GM12878 (cell line): ENCODE measurements at regions not wholly inside any gene's neighbourhood (a gene's known extent, or its start where the extent isn't known, plus 50 kb on each side); places are given as distances from the start of the nearest gene placed in this dataset.

Experiments used
- ATAC-seq: fragments of 200-7000 bp; cut with Tn5 transposase; 3 replicates; pipeline ENCODE4 v1.9.1; 2020; ENCODE audit warnings: mild to moderate bottlenecking, moderate library complexity
- BruUV-seq: library from RNA; stranded (reverse); fragments of 400-500 nt; replicated peaks from 2 replicates; lab custom pipeline; 2021; lab: Mats Ljungman, UMichigan
- CTCF ChIA-PET: fragments of 300-600 bp; sonication (Branson Sonifier 250); formaldehyde crosslinking; extraction: SDS; loops from one replicate; lab custom pipeline; 2021; ENCODE audit warnings: inconsistent platforms; lab: Yijun Ruan, JAX
- POLR2A ChIA-PET: fragments of 350-600 bp; formaldehyde crosslinking; extraction: SDS; loops from one replicate; lab custom pipeline; 2021; ENCODE audit warnings: inconsistent platforms; lab: Charles Lee
- RAD21 ChIA-PET: fragments of 300-600 bp; sonication (Branson Sonifier 250); formaldehyde crosslinking; loops from one replicate; lab custom pipeline; 2023; ENCODE audit warnings: antibody characterized with exemption; ENCODE audit not compliant: unreplicated experiment; lab: Charles Lee
- SMC1A ChIA-PET: fragments of 300-600 bp; sonication (Branson Sonifier 250); formaldehyde crosslinking; loops from one replicate; lab custom pipeline; 2023; ENCODE audit not compliant: unreplicated experiment, uncharacterized antibody; lab: Charles Lee
- DNase-seq: peaks from one replicate; pipeline ENCODE4 v3.0.0-alpha.2; 2011; ENCODE audit warnings: low read depth, low spot score
- FAIRE-seq: peaks from 3 replicates; lab custom pipeline; 2011; peaks lifted over from hg19 to GRCh38; lab: Jason Lieb, UNC
- H2AFZ ChIP-seq: 2 replicates; pipeline ENCODE4 v1.6.0; 2011; ENCODE audit warnings: low read depth, low read length, control low read depth; ENCODE audit not compliant: control insufficient read depth
- H3K27ac ChIP-seq: 2 replicates; pipeline ENCODE4 v1.5.1; 2011; ENCODE audit warnings: control low read depth; ENCODE audit not compliant: control insufficient read depth, insufficient read depth
- H3K27me3 ChIP-seq, 2 experiments: replicated peaks in 1 of 2; 2 replicates each; pipeline versions ENCODE4 v1.6.0 to v1.6.1; 2011; ENCODE audit warnings: low read length in 1 of 2; ENCODE audit not compliant: control insufficient read depth in 2 of 2, insufficient read depth in 2 of 2
- H3K36me3 ChIP-seq, 2 experiments: 2 replicates each; pipeline ENCODE4 v1.5.1; 2011; ENCODE audit warnings: low read length in 1 of 2; ENCODE audit not compliant: control insufficient read depth in 2 of 2, insufficient read depth in 2 of 2
- H3K4me1 ChIP-seq: 2 replicates; pipeline ENCODE4 v1.6.1; 2011; ENCODE audit warnings: mild to moderate bottlenecking, low read length, moderate library complexity, mixed read lengths; ENCODE audit not compliant: control insufficient read depth, insufficient read depth
- H3K4me2 ChIP-seq: 2 replicates; pipeline ENCODE4 v1.6.0; 2011; ENCODE audit warnings: control low read depth; ENCODE audit not compliant: control insufficient read depth, insufficient read depth
- H3K4me3 ChIP-seq: fragments of 200-600 bp; sonication (generic); 2 replicates; pipeline ENCODE4 v1.5.1; 2016
- H3K79me2 ChIP-seq: 2 replicates; pipeline ENCODE4 v1.6.0; 2011; ENCODE audit warnings: low read length; ENCODE audit not compliant: control insufficient read depth, insufficient read depth
- H3K9ac ChIP-seq: 2 replicates; pipeline ENCODE4 v1.8.0; 2011; ENCODE audit warnings: low read length, control low read depth, mixed read lengths; ENCODE audit not compliant: control insufficient read depth, insufficient read depth
- H3K9me3 ChIP-seq: replicated peaks from 3 replicates; pipeline ENCODE4 v1.5.1; 2011; ENCODE audit warnings: mild to moderate bottlenecking, low read length; ENCODE audit not compliant: control insufficient read depth, insufficient read depth
- H4K20me1 ChIP-seq: 2 replicates; pipeline ENCODE4 v1.6.0; 2011; ENCODE audit not compliant: control insufficient read depth, insufficient read depth
- BCL3 ChIP-seq: IDR thresholded peaks from 2 replicates; pipeline ENCODE4 v1.6.1; 2011; ENCODE audit warnings: borderline replicate concordance, low read depth, mild to moderate bottlenecking, moderate library complexity, low read length; ENCODE audit not compliant: insufficient read depth, poor library complexity, severe bottlenecking
- CHD4 ChIP-seq: fragments of 200-600 bp; sonication (generic); IDR thresholded peaks from 2 replicates; pipeline ENCODE4 v1.6.1; 2016; ENCODE audit warnings: mild to moderate bottlenecking
- DPF2 ChIP-seq: fragments of 450-650 bp; IDR thresholded peaks from 2 replicates; pipeline ENCODE4 v1.6.1; 2017; ENCODE audit warnings: mild to moderate bottlenecking
- FOS ChIP-seq: IDR thresholded peaks from 3 replicates; pipeline ENCODE4 v1.6.1; 2011; ENCODE audit warnings: borderline replicate concordance; ENCODE audit not compliant: insufficient read length; ENCODE audit errors: extremely low read depth
- GABPA ChIP-seq: IDR thresholded peaks from 2 replicates; pipeline ENCODE4 v1.6.1; 2014; ENCODE audit warnings: antibody characterized with exemption, low read depth, mild to moderate bottlenecking, inconsistent platforms
- IRF3 ChIP-seq: fragments of 450-650 bp; IDR thresholded peaks from 2 replicates; pipeline ENCODE4 v1.6.1; 2014; ENCODE audit warnings: mild to moderate bottlenecking
- JUNB ChIP-seq: IDR thresholded peaks from 2 replicates; pipeline ENCODE4 v1.6.1; 2016; ENCODE audit warnings: antibody characterized with exemption, mild to moderate bottlenecking
- MTA3 ChIP-seq: IDR thresholded peaks from 2 replicates; pipeline ENCODE4 v1.6.1; 2012; ENCODE audit warnings: low read length, inconsistent platforms, borderline replicate concordance
- NBN ChIP-seq: fragments of 450-650 bp; IDR thresholded peaks from 2 replicates; pipeline ENCODE4 v1.6.1; 2016
- RAD21 ChIP-seq: IDR thresholded peaks from 2 replicates; pipeline ENCODE4 v1.6.1; 2011; ENCODE audit warnings: mild to moderate bottlenecking, low read depth, low read length, moderate library complexity; ENCODE audit not compliant: insufficient read depth
- RELA ChIP-seq: fragments of 450-650 bp; IDR thresholded peaks from 2 replicates; pipeline ENCODE4 v1.8.0; 2014; ENCODE audit warnings: borderline replicate concordance; ENCODE audit not compliant: partially characterized antibody
- SIX5 ChIP-seq: IDR thresholded peaks from 2 replicates; pipeline ENCODE4 v1.6.1; 2011; ENCODE audit warnings: mild to moderate bottlenecking, low read depth, low read length, moderate library complexity; ENCODE audit not compliant: severe bottlenecking
- SP1 ChIP-seq: IDR thresholded peaks from one replicate; pipeline ENCODE4 v1.6.1; 2011; ENCODE audit warnings: low read depth, low read length
- SUPT20H ChIP-seq: IDR thresholded peaks from 2 replicates; pipeline ENCODE4 v1.6.1; 2011; ENCODE audit warnings: low read depth, mild to moderate bottlenecking, low read length, moderate library complexity, borderline replicate concordance; ENCODE audit not compliant: control insufficient read depth
- TAF1 ChIP-seq: IDR thresholded peaks from 2 replicates; pipeline ENCODE4 v1.6.1; 2011; ENCODE audit warnings: mild to moderate bottlenecking, low read depth, low read length, borderline replicate concordance
- TCF3 ChIP-seq: IDR thresholded peaks from 2 replicates; pipeline ENCODE4 v1.6.1; 2012; ENCODE audit warnings: low read depth, mild to moderate bottlenecking, low read length, borderline replicate concordance; ENCODE audit not compliant: insufficient read depth
- WGBS: methylation state at CpG from one replicate; pipeline ENCODE4 v1.1.6; 2016; ENCODE audit warnings: low lambda C conversion rate; ENCODE audit not compliant: insufficient replicate concordance, insufficient coverage; ENCODE audit errors: missing lambda C conversion rate; 5-methylcytosine and 5-hydroxymethylcytosine counted together
- in situ Hi-C: fragments of 300-500 bp; cut with MboI; formaldehyde crosslinking; loops from 9 replicates; pipeline ENCODE4 v1.14.3; 2018; ENCODE audit warnings: mixed read lengths
- intact Hi-C: fragments of 100-400 bp; cut with micrococcal nuclease; formaldehyde crosslinking; loops from one replicate; pipeline ENCODE4 v1.14.2; 2022; ENCODE audit not compliant: unreplicated experiment

- H3K4me2 ChIP-seq, result no peak overlapping the region
- POLR2A ChIA-PET, result no interaction called here
- 32% methylated on average over 1 of the region's 1 CpG for WGBS
- TF ChIP-seq TCF3 (no peak), FOS (no peak)
- TF ChIP-seq, all 136 proteins: peak for 0
- ChIA-PET CTCF (interaction anchor here (0.7 kb wide), 1 partner anchor 244 kb away, joined by 3 read pairs; no protein-coding TSS in a partner anchor), SMC1A (interaction anchor here (1.0 to 1.2 kb wide), 2 partner anchors 9 to 60 kb away, joined by 3 to 4 read pairs; no protein-coding TSS in a partner anchor), RAD21 (no interaction called here)
- H3K9me3 ChIP-seq, result no peaks in the 10 kb centered on the region; the same call in 1 of the 3 replicates
- no TSS peak for BruUV-seq
- no peak overlapping the region for H3K27ac ChIP-seq
- H3K9ac ChIP-seq, result no peak overlapping the region
- H3K4me3 ChIP-seq, result no peak overlapping the region
- no peaks in the 10 kb centered on the region for H3K4me1 ChIP-seq
- intact Hi-C loops, result no loop called here
- H3K36me3 ChIP-seq, result no peaks in the 10 kb centered on the region
- DNase-seq, result no peak
- no peaks in the 10 kb centered on the region for H4K20me1 ChIP-seq
- in situ Hi-C loops, result no loop called here
- FAIRE-seq, result no peak
- ATAC-seq, result no peak
- no peaks in the 10 kb centered on the region for H3K27me3 ChIP-seq
- H3K79me2 ChIP-seq, result no peaks in the 10 kb centered on the region
- H2AFZ ChIP-seq, result no peak overlapping the region
These were observed 294.6 kb downstream of the PCNX1 start for GRCh38 chr14:71201840-71202239.

GRCh38 chr14:71202881-71203280, 295.6 kb downstream of the PCNX1 start:
- Histone ChIP-seq H4K20me1 (no peaks in the 10 kb centered on the region), H3K4me1 (no peaks in the 10 kb centered on the region), H3K79me2 (no peaks in the 10 kb centered on the region), H3K4me2 (no peak overlapping the region), H3K36me3 (no peaks in the 10 kb centered on the region), H3K9ac (no peak overlapping the region), H3K4me3 (no peak overlapping the region), H3K9me3 (no peaks in the 10 kb centered on the region; the same call in 1 of the 3 replicates), H3K27ac (no peak overlapping the region), H2AFZ (no peak overlapping the region), H3K27me3 (no peaks in the 10 kb centered on the region)
- FAIRE-seq (no peak), DNase-seq (no peak), ATAC-seq (no peak)
- BruUV-seq, result no TSS peak
- ChIA-PET POLR2A (no interaction called here), SMC1A (no interaction called here), RAD21 (no interaction called here), CTCF (no interaction called here)
- in situ Hi-C loops (no loop called here), intact Hi-C loops (no loop called here)
- 0% methylated on average over 3 of the region's 3 CpGs for WGBS
- no peak for TF ChIP-seq TAF1
- no peak for TF ChIP-seq BCL3
- no peak for TF ChIP-seq NBN
- TF ChIP-seq SIX5, result no peak
- no peak for TF ChIP-seq IRF3
- TF ChIP-seq JUNB, result no peak
- TF ChIP-seq GABPA, result no peak
- TF ChIP-seq RAD21, result no peak
- no peak for TF ChIP-seq RELA
- TF ChIP-seq CHD4, result no peak
- TF ChIP-seq MTA3, result no peak
- no peak for TF ChIP-seq SUPT20H
- no peak for TF ChIP-seq DPF2
- TF ChIP-seq SP1, result no peak
